PC-9 (cell line): ENCODE measurements at regions not wholly inside any gene's neighbourhood (a gene's known extent, or its start where the extent isn't known, plus 50 kb on each side); places are given as distances from the start of the nearest gene placed in this dataset.

Source experiments
- BruUV-seq: library from RNA; stranded (reverse); fragments of 400-500 nt; replicated peaks from 2 replicates; lab custom pipeline; 2021; lab: Mats Ljungman, UMichigan
- CTCF ChIA-PET: fragments of 300-600 bp; sonication (Branson Sonifier 250); formaldehyde crosslinking; loops from one replicate; lab custom pipeline; 2022; ENCODE audit warnings: antibody characterized with exemption; lab: Charles Lee
- POLR2A ChIA-PET: fragments of 300-600 bp; sonication (Branson Sonifier 250); formaldehyde crosslinking; loops from one replicate; lab custom pipeline; 2022; ENCODE audit warnings: antibody characterized with exemption; ENCODE audit not compliant: unreplicated experiment; lab: Charles Lee
- DNase-seq, 2 experiments: peaks; one replicate each; pipeline versions ENCODE4 v3.0.0 to v3.0.0-alpha.2; 2015 to 2022; ENCODE audit warnings: mixed read lengths in 1 of 2
- H2AFZ ChIP-seq: fragments of 200-600 bp; sonication (generic); 2 replicates; pipeline ENCODE4 v1.8.1; 2017; ENCODE audit warnings: antibody characterized with exemption
- H3F3A ChIP-seq: fragments of 200-600 bp; sonication (generic); 2 replicates; pipeline ENCODE4 v1.8.1; 2017; ENCODE audit warnings: antibody characterized with exemption, mild to moderate bottlenecking, low read depth; ENCODE audit not compliant: insufficient read depth
- H3K27ac ChIP-seq: fragments of 200-600 bp; sonication (generic); 2 replicates; pipeline ENCODE4 v1.6.1; 2016; ENCODE audit warnings: mixed run types
- H3K27me3 ChIP-seq: fragments of 200-600 bp; sonication (generic); 2 replicates; pipeline ENCODE4 v1.6.1; 2016; ENCODE audit warnings: low read depth, mixed run types; ENCODE audit not compliant: insufficient read depth
- H3K36me3 ChIP-seq: fragments of 200-600 bp; sonication (generic); 2 replicates; pipeline ENCODE4 v1.6.1; 2016; ENCODE audit warnings: low read depth, mixed run types
- H3K4me1 ChIP-seq: fragments of 200-600 bp; sonication (generic); replicated peaks from 2 replicates; pipeline ENCODE4 v1.6.1; 2016; ENCODE audit warnings: mixed run types; ENCODE audit not compliant: insufficient read depth
- H3K4me2 ChIP-seq: fragments of 200-600 bp; sonication (generic); 2 replicates; pipeline ENCODE4 v1.6.1; 2017; ENCODE audit warnings: mixed run types
- H3K4me3 ChIP-seq: fragments of 200-600 bp; sonication (generic); 2 replicates; pipeline ENCODE4 v1.6.1; 2016; ENCODE audit warnings: mixed run types
- H3K79me2 ChIP-seq: fragments of 200-600 bp; sonication (generic); 2 replicates; pipeline ENCODE4 v1.6.1; 2017; ENCODE audit warnings: low read depth, mixed run types
- H3K9me2 ChIP-seq: fragments of 200-600 bp; sonication (generic); 2 replicates; pipeline ENCODE4 v1.8.1; 2017; ENCODE audit warnings: mild to moderate bottlenecking; ENCODE audit not compliant: insufficient read depth
- H3K9me3 ChIP-seq: fragments of 200-600 bp; sonication (generic); 2 replicates; pipeline ENCODE4 v1.8.1; 2016; ENCODE audit warnings: low read depth; ENCODE audit not compliant: insufficient read depth
- H4K20me1 ChIP-seq: fragments of 200-600 bp; sonication (generic); 2 replicates; pipeline ENCODE4 v1.8.1; 2017; ENCODE audit not compliant: insufficient read depth
- CTCF ChIP-seq: fragments of 200-600 bp; sonication (generic); conservative IDR thresholded peaks from 2 replicates; pipeline ENCODE4 v1.6.1; 2017; ENCODE audit warnings: mixed run types, antibody characterized with exemption, mild to moderate bottlenecking, moderate library complexity
- EZH2 ChIP-seq: fragments of 200-600 bp; sonication (generic); IDR thresholded peaks from 2 replicates; pipeline ENCODE4 v1.8.0; 2017; ENCODE audit warnings: antibody characterized with exemption, low read depth
- intact Hi-C: fragments of 100-400 bp; cut with micrococcal nuclease; formaldehyde crosslinking; loops from one replicate; pipeline ENCODE4 v1.10.0; 2022; ENCODE audit not compliant: unreplicated experiment

- Histone ChIP-seq H3K9me2 (no peaks in the 10 kb centered on the region), H3K9me3 (no peaks in the 10 kb centered on the region), H3K4me2 (no peak overlapping the region), H3F3A (no peaks in the 10 kb centered on the region), H4K20me1 (no peaks in the 10 kb centered on the region), H3K4me1 (no peaks in the 10 kb centered on the region), H2AFZ (no peak overlapping the region), H3K79me2 (no peaks in the 10 kb centered on the region), H3K4me3 (no peak overlapping the region), H3K27ac (no peak overlapping the region), H3K27me3 (no peaks in the 10 kb centered on the region), H3K36me3 (no peaks in the 10 kb centered on the region)
- ChIA-PET CTCF (no interaction called here), POLR2A (no interaction called here)
- TF ChIP-seq CTCF (no peak), EZH2 (no peak)
- no TSS peak for BruUV-seq
- intact Hi-C loops, result no loop called here
- no peak for DNase-seq
Observed at GRCh38 chr10:1824928-1825327, 87.6 kb upstream of the ADARB2 start.

DNA sequence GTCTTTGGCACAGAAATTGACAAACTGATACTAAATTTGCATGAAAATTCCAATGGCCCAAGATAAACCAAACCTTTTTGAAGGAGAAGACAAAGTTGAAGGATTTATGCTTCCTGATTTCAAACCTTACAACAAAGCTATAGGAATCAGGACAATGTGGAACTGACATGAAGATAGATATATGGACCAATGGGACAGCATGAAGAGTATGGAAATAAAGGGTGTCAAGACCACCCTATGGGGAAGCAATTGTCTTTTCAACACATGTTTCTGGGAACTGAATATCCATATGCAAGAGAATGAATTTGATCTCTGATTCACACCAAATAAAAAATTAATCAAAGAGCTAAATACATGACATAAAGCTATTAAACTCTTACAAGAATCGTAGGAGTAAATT is 77.2 kb upstream of the ADARB2 start:
- POLR2A ChIA-PET, result no interaction called here
- H3K9me3 ChIP-seq, result no peaks in the 10 kb centered on the region
- H3K4me2 ChIP-seq, result no peak overlapping the region
- no peaks in the 10 kb centered on the region for H3F3A ChIP-seq
- no peaks in the 10 kb centered on the region for H3K36me3 ChIP-seq
- no TSS peak for BruUV-seq
- no peaks in the 10 kb centered on the region for H3K79me2 ChIP-seq
- H3K4me1 ChIP-seq, result no peaks in the 10 kb centered on the region
- H3K27me3 ChIP-seq, result no peaks in the 10 kb centered on the region
- DNase-seq, result no peak
- TF ChIP-seq CTCF (no peak), EZH2 (no peak)
- no peak overlapping the region for H2AFZ ChIP-seq
- H3K4me3 ChIP-seq, result no peak overlapping the region
- no peaks in the 10 kb centered on the region for H4K20me1 ChIP-seq
- H3K9me2 ChIP-seq, result no peaks in the 10 kb centered on the region
- intact Hi-C loops, result no loop called here
- CTCF ChIA-PET, result no interaction called here
- H3K27ac ChIP-seq, result no peak overlapping the region

- H3F3A ChIP-seq, result no peaks in the 10 kb centered on the region
- TF ChIP-seq CTCF, result no peak
- no peak for TF ChIP-seq EZH2
- no peaks in the 10 kb centered on the region for H3K79me2 ChIP-seq
- H3K36me3 ChIP-seq, result no peaks in the 10 kb centered on the region
- H3K27ac ChIP-seq, result no peak overlapping the region
- H2AFZ ChIP-seq, result no peak overlapping the region
- no peak for DNase-seq
- no TSS peak for BruUV-seq
- 0 out of 2 replicates have a peak, but pooled peaks cover 3% of the 10 kb centered on the region for H3K27me3 ChIP-seq
- H3K4me2 ChIP-seq, result no peak overlapping the region
- H3K9me2 ChIP-seq, result no peaks in the 10 kb centered on the region
- ChIA-PET POLR2A (no interaction called here), CTCF (no interaction called here)
- intact Hi-C loops, result no loop called here
- H3K4me1 ChIP-seq, result no peaks in the 10 kb centered on the region
- H4K20me1 ChIP-seq, result no peaks in the 10 kb centered on the region
- no peak overlapping the region for H3K4me3 ChIP-seq
- H3K9me3 ChIP-seq, result no peaks in the 10 kb centered on the region
Observed at GRCh38 chr10:1809139-1809741, 71.9 kb upstream of the ADARB2 start.
